Thyroid gland (tissue), 4 donors: ENCODE measurements at regions not wholly inside any gene's neighbourhood (a gene's known extent, or its start where the extent isn't known, plus 50 kb on each side); places are given as distances from the start of the nearest gene placed in this dataset.

Experiments used
- CTCF ChIP-seq, 6 experiments: fragments of 200-600 bp in 3 of 6; fragments of 450-650 bp in 3 of 6; sonication (generic) in 3 of 6; IDR thresholded peaks; one replicate each; pipeline ENCODE4 v1.5.1; 2016 to 2019; ENCODE audit warnings: antibody characterized with exemption in 6 of 6, mild to moderate bottlenecking in 2 of 6, inconsistent platforms in 1 of 6, moderate library complexity in 1 of 6
- POLR2A ChIP-seq, 2 donors: fragments of 450-650 bp; IDR thresholded peaks; one replicate each; pipeline ENCODE4 v1.6.1; 2017; ENCODE audit warnings: antibody characterized with exemption in 2 of 2, mild to moderate bottlenecking in 2 of 2, moderate library complexity in 1 of 2

DNA sequence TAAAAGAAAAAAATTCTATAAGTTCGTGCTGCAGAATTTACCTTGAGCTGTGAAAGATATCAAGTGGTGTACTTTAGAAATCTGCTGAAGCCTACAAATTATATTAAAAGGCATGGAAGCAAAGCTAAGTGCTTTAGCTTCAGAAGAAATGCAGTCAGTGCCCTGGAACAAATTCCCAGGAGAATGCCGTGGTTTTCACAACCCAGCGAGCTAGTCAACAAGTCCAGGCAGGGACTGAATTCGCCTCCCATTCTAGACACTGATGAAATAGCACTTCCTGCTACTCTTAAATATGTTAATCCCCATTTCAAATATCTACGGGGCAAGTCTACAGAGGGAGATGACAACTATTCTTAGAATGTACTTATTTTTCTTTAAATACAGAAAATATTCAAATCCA, 326.4 kb upstream of the IGF1R start:
- TF ChIP-seq CTCF (IDR thresholded peaks at IDR 0.05) (no peak), POLR2A (IDR thresholded peaks at IDR 0.05) (no peak)
